CD4-positive, alpha-beta T cell (primary cell): ENCODE measurements at regions not wholly inside any gene's neighbourhood (a gene's known extent, or its start where the extent isn't known, plus 50 kb on each side); places are given as distances from the start of the nearest gene placed in this dataset.
"Not testable (repeated sequence)": the region's sequence is repeated elsewhere in the genome, so short reads cannot be mapped to it uniquely, and the experiment has no call there.

Experiments used
- ATAC-seq: fragments of 200-7000 bp; cut with Tn5 transposase; one replicate; pipeline ENCODE4 v1.10.0; 2022; ENCODE audit warnings: mild to moderate bottlenecking; ENCODE audit not compliant: poor library complexity
- CTCF ChIA-PET: fragments of 350-600 bp; sonication (Branson Sonifier 250); formaldehyde crosslinking; loops from one replicate; lab custom pipeline; 2021; ENCODE audit warnings: antibody characterized with exemption, inconsistent platforms; lab: Charles Lee
- POLR2A ChIA-PET: fragments of 350-600 bp; sonication (Branson Sonifier 250); formaldehyde crosslinking; loops from one replicate; lab custom pipeline; 2021; ENCODE audit warnings: antibody characterized with exemption, inconsistent platforms; lab: Charles Lee
- DNase-seq, 14 experiments: peaks; one replicate each; pipeline ENCODE4 v3.0.0-alpha.2; 2013 to 2020; ENCODE audit warnings: mixed read lengths in 2 of 14
- H3K27ac ChIP-seq, 2 donors: one replicate each; pipeline versions ENCODE4 v1.5.1 to v1.7.0; 2013; ENCODE audit warnings: low read length in 2 of 2, low read depth in 1 of 2, mild to moderate bottlenecking in 1 of 2
- H3K27me3 ChIP-seq, 2 experiments: 1 replicate in 1 of 2; 2 replicates in 1 of 2; pipeline versions ENCODE4 v1.6.1 to v1.7.0; 2013; ENCODE audit warnings: low read length in 2 of 2, control low read depth in 1 of 2, mild to moderate bottlenecking in 1 of 2, moderate library complexity in 1 of 2; ENCODE audit not compliant: insufficient read depth in 2 of 2, control insufficient read depth in 1 of 2
- H3K36me3 ChIP-seq: one replicate; pipeline ENCODE4 v1.6.1; 2013; ENCODE audit warnings: low read length, control low read depth; ENCODE audit not compliant: insufficient read depth
- H3K4me1 ChIP-seq: one replicate; pipeline ENCODE4 v1.6.1; 2013; ENCODE audit warnings: low read length, control low read depth; ENCODE audit not compliant: insufficient read depth
- H3K4me3 ChIP-seq: one replicate; pipeline ENCODE4 v1.5.1; 2013; ENCODE audit warnings: mild to moderate bottlenecking, low read length, moderate library complexity
- H3K9me3 ChIP-seq, 2 experiments: 1 replicate in 1 of 2; 2 replicates in 1 of 2; pipeline versions ENCODE4 v1.6.1 to v1.7.0; 2013; ENCODE audit warnings: low read length in 2 of 2, mild to moderate bottlenecking in 2 of 2, control low read depth in 1 of 2, moderate library complexity in 1 of 2; ENCODE audit not compliant: control insufficient read depth in 1 of 2, insufficient read depth in 1 of 2
- H3K27ac Mint-ChIP-seq: one replicate; pipeline ENCODE4 v1.8.0; 2020; ENCODE audit warnings: mixed read lengths
- H3K27me3 Mint-ChIP-seq: one replicate; pipeline ENCODE4 v1.8.0; 2021; ENCODE audit warnings: mixed read lengths
- H3K36me3 Mint-ChIP-seq: one replicate; pipeline ENCODE4 v1.8.0; 2021; ENCODE audit warnings: low read depth, mixed read lengths
- H3K4me1 Mint-ChIP-seq: one replicate; pipeline ENCODE4 v1.8.0; 2021; ENCODE audit warnings: low read depth, mixed read lengths
- H3K4me3 Mint-ChIP-seq: one replicate; pipeline ENCODE4 v1.8.0; 2020; ENCODE audit warnings: mild to moderate bottlenecking, mixed read lengths
- H3K9me3 Mint-ChIP-seq: one replicate; pipeline ENCODE4 v1.8.0; 2020; ENCODE audit warnings: mixed read lengths
- CTCF ChIP-seq: fragments of 200-600 bp; IDR thresholded peaks from one replicate; pipeline ENCODE4 v1.8.0; 2022; ENCODE audit warnings: antibody characterized with exemption, mild to moderate bottlenecking
- intact Hi-C, 2 experiments: fragments of 100-400 bp; cut with DNase I in 1 of 2; cut with micrococcal nuclease in 1 of 2; formaldehyde crosslinking; loops; one replicate each; pipeline versions ENCODE4 v1.15.1 to v1.9.0; 2023 to 2025; cut with DNase I, micrococcal nuclease

GRCh38 chr3:74906181-74906580 lies 291.7 kb upstream of the CNTN3 start:
- Mint-ChIP-seq H3K4me3 (no peak overlapping the region), H3K27ac (no peak overlapping the region), H3K27me3 (no peaks in the 10 kb centered on the region), H3K9me3 (peaks cover 11% of the 10 kb centered on the region), H3K36me3 (no peaks in the 10 kb centered on the region), H3K4me1 (no peaks in the 10 kb centered on the region)
- H3K9me3 ChIP-seq, result peaks cover 0 to 5% of the 10 kb centered on the region in 2 experiments
- POLR2A ChIA-PET, result no interaction called here
- no peak for ATAC-seq
- H3K4me1 ChIP-seq, result no peaks in the 10 kb centered on the region
- H3K27me3 ChIP-seq, result no peaks in the 10 kb centered on the region
- intact Hi-C loops, result no loop called here
- TF ChIP-seq CTCF, result no peak
- H3K36me3 ChIP-seq, result no peaks in the 10 kb centered on the region
- no peak overlapping the region for H3K4me3 ChIP-seq
- no peak overlapping the region for H3K27ac ChIP-seq
- CTCF ChIA-PET, result no interaction called here
- no peak for DNase-seq

- intact Hi-C loops, result no loop called here
- Histone ChIP-seq H3K36me3 (no peaks in the 10 kb centered on the region), H3K9me3 (peaks cover 0 to 5% of the 10 kb centered on the region in 2 experiments), H3K4me1 (no peaks in the 10 kb centered on the region), H3K27me3 (no peaks in the 10 kb centered on the region), H3K4me3 (no peak overlapping the region), H3K27ac (no peak overlapping the region)
- ChIA-PET CTCF (no interaction called here), POLR2A (no interaction called here)
- DNase-seq, result no peak
- no peak overlapping the region for H3K27ac Mint-ChIP-seq
- no peak overlapping the region for H3K4me3 Mint-ChIP-seq
- peaks cover 11% of the 10 kb centered on the region for H3K9me3 Mint-ChIP-seq
- no peak for ATAC-seq
- H3K27me3 Mint-ChIP-seq, result no peaks in the 10 kb centered on the region
- no peak for TF ChIP-seq CTCF
- H3K36me3 Mint-ChIP-seq, result no peaks in the 10 kb centered on the region
- no peaks in the 10 kb centered on the region for H3K4me1 Mint-ChIP-seq
Measured at GRCh38 chr3:74905478-74905877, 291.0 kb upstream of the CNTN3 start.

- CTCF ChIA-PET, result no interaction called here
- DNase-seq, result no peak
- ATAC-seq, result no peak
- peaks cover 0 to 13% of the 10 kb centered on the region in 2 experiments for H3K9me3 ChIP-seq
- no peak overlapping the region for H3K4me3 Mint-ChIP-seq
- TF ChIP-seq CTCF, result no peak
- H3K27ac Mint-ChIP-seq, result no peak overlapping the region
- no peaks in the 10 kb centered on the region for H3K4me1 ChIP-seq
- H3K36me3 ChIP-seq, result no peaks in the 10 kb centered on the region
- no peaks in the 10 kb centered on the region for H3K4me1 Mint-ChIP-seq
- no peak overlapping the region for H3K4me3 ChIP-seq
- intact Hi-C loops, result no loop called here
- peaks cover 11% of the 10 kb centered on the region for H3K9me3 Mint-ChIP-seq
- H3K27me3 Mint-ChIP-seq, result no peaks in the 10 kb centered on the region
- H3K27ac ChIP-seq, result no peak overlapping the region
- no peaks in the 10 kb centered on the region for H3K36me3 Mint-ChIP-seq
- POLR2A ChIA-PET, result no interaction called here
- H3K27me3 ChIP-seq, result no peaks in the 10 kb centered on the region
Measured at GRCh38 chr3:74904646-74905045, 290.2 kb upstream of the CNTN3 start.

GRCh38 chr3:74899796-74900516 lies 285.5 kb upstream of the CNTN3 start:
- H3K9me3 ChIP-seq, result peaks cover 0 to 14% of the 10 kb centered on the region in 2 experiments
- ATAC-seq, H3K36me3 Mint-ChIP-seq, H3K27me3 Mint-ChIP-seq, H3K4me3 ChIP-seq, DNase-seq, H3K4me3 Mint-ChIP-seq, H3K27ac Mint-ChIP-seq, CTCF ChIA-PET, H3K4me1 Mint-ChIP-seq, H3K27ac ChIP-seq, H3K9me3 Mint-ChIP-seq, POLR2A ChIA-PET, intact Hi-C loops, H3K4me1 ChIP-seq, H3K36me3 ChIP-seq, H3K27me3 ChIP-seq: not testable (repeated sequence)
